HEK293 (cell line): ENCODE measurements at regions not wholly inside any gene's neighbourhood (a gene's known extent, or its start where the extent isn't known, plus 50 kb on each side); places are given as distances from the start of the nearest gene placed in this dataset.
"Not testable (repeated sequence)": the region's sequence is repeated elsewhere in the genome, so short reads cannot be mapped to it uniquely, and the experiment has no call there.

Experiments
- CTCF ChIA-PET: fragments of 350-600 bp; formaldehyde crosslinking; extraction: SDS; loops from one replicate; lab custom pipeline; 2021; ENCODE audit warnings: antibody characterized with exemption; lab: Yijun Ruan, JAX
- POLR2A ChIA-PET: fragments of 300-600 bp; formaldehyde crosslinking; extraction: SDS; loops from one replicate; lab custom pipeline; 2020; ENCODE audit warnings: antibody characterized with exemption, inconsistent platforms; lab: Yijun Ruan, JAX
- H3K27ac ChIP-seq: fragments of 200-500 bp; sonication (Bioruptor generic); 2 replicates; pipeline ENCODE4 v1.5.1; 2014; ENCODE audit warnings: low read depth, low read length, control low read depth, inconsistent platforms; ENCODE audit errors: extremely low read depth
- H3K36me3 ChIP-seq, 2 experiments: fragments of 200-500 bp in 1 of 2; sonication (Bioruptor generic) in 1 of 2; 1 replicate in 1 of 2; 2 replicates in 1 of 2; pipeline ENCODE4 v1.5.1; 2014 to 2017; ENCODE audit warnings: inconsistent platforms in 2 of 2, low read length in 2 of 2; ENCODE audit not compliant: control insufficient read depth in 2 of 2, insufficient read depth in 1 of 2
- H3K4me1 ChIP-seq: fragments of 200-500 bp; sonication (Bioruptor generic); 2 replicates; pipeline ENCODE4 v1.5.1; 2014; ENCODE audit warnings: mild to moderate bottlenecking, low read length, inconsistent platforms; ENCODE audit not compliant: control insufficient read depth, insufficient read depth
- H3K4me3 ChIP-seq: 2 replicates; pipeline ENCODE4 v1.5.1; 2011; ENCODE audit warnings: low read depth, mild to moderate bottlenecking, control low read depth, low read length, moderate library complexity
- H3K9me3 ChIP-seq: fragments of 200-500 bp; sonication (Bioruptor generic); 2 replicates; pipeline ENCODE4 v1.5.1; 2014; ENCODE audit warnings: low read depth, low read length, inconsistent platforms; ENCODE audit not compliant: control insufficient read depth, insufficient read depth
- EGR2 ChIP-seq: fragments of 450-650 bp; formaldehyde crosslinking; IDR thresholded peaks from 2 replicates; pipeline ENCODE4 v1.5.1; 2016; ENCODE audit warnings: low read depth, missing biosample characterization, missing genetic modification characterization
- HIC1 ChIP-seq: fragments of 450-650 bp; formaldehyde crosslinking; IDR thresholded peaks from 2 replicates; pipeline ENCODE4 v1.5.1; 2016; ENCODE audit warnings: missing biosample characterization, missing genetic modification characterization
- OVOL3 ChIP-seq: fragments of 450-650 bp; formaldehyde crosslinking; IDR thresholded peaks from 2 replicates; pipeline ENCODE4 v1.5.1; 2016; ENCODE audit warnings: missing biosample characterization, missing genetic modification characterization
- SCRT2 ChIP-seq: fragments of 450-650 bp; formaldehyde crosslinking; IDR thresholded peaks from 2 replicates; pipeline ENCODE4 v1.5.1; 2016; ENCODE audit warnings: missing biosample characterization, missing genetic modification characterization
- TCF7L2 ChIP-seq: IDR thresholded peaks from 2 replicates; pipeline ENCODE4 v1.6.1; 2011; ENCODE audit warnings: low read depth, mild to moderate bottlenecking, inconsistent platforms, low read length, moderate library complexity, borderline replicate concordance
- ZBTB1 ChIP-seq: fragments of 450-650 bp; formaldehyde crosslinking; IDR thresholded peaks from 2 replicates; pipeline ENCODE4 v1.5.1; 2016; ENCODE audit warnings: missing biosample characterization, missing genetic modification characterization
- ZBTB10 ChIP-seq: fragments of 450-650 bp; formaldehyde crosslinking; IDR thresholded peaks from 2 replicates; pipeline ENCODE4 v1.5.1; 2016; ENCODE audit warnings: missing biosample characterization, missing genetic modification characterization
- ZBTB6 ChIP-seq: fragments of 450-650 bp; formaldehyde crosslinking; IDR thresholded peaks from 2 replicates; pipeline ENCODE4 v1.5.1; 2017; ENCODE audit warnings: missing biosample characterization, missing genetic modification characterization
- ZFHX2 ChIP-seq: fragments of 450-650 bp; formaldehyde crosslinking; conservative IDR thresholded peaks from 2 replicates; pipeline ENCODE4 v1.5.1; 2016; ENCODE audit warnings: missing biosample characterization, missing genetic modification characterization
- ZFP37 ChIP-seq: fragments of 450-650 bp; formaldehyde crosslinking; IDR thresholded peaks from 2 replicates; pipeline ENCODE4 v1.5.1; 2016; ENCODE audit warnings: missing biosample characterization, missing genetic modification characterization
- ZIC2 ChIP-seq: fragments of 450-650 bp; formaldehyde crosslinking; IDR thresholded peaks from 2 replicates; pipeline ENCODE4 v1.5.1; 2016; ENCODE audit warnings: missing biosample characterization, missing genetic modification characterization
- ZNF121 ChIP-seq: fragments of 450-650 bp; formaldehyde crosslinking; IDR thresholded peaks from 2 replicates; pipeline ENCODE4 v1.5.1; 2016; ENCODE audit warnings: missing biosample characterization, missing genetic modification characterization
- ZNF311 ChIP-seq: fragments of 450-650 bp; formaldehyde crosslinking; IDR thresholded peaks from 2 replicates; pipeline ENCODE4 v1.5.1; 2017; ENCODE audit warnings: missing biosample characterization, missing genetic modification characterization, borderline replicate concordance
- ZNF366 ChIP-seq: fragments of 450-650 bp; formaldehyde crosslinking; conservative IDR thresholded peaks from 2 replicates; pipeline ENCODE4 v1.5.1; 2016; ENCODE audit warnings: missing biosample characterization, missing genetic modification characterization
- ZNF514 ChIP-seq: fragments of 450-650 bp; formaldehyde crosslinking; IDR thresholded peaks from 2 replicates; pipeline ENCODE4 v1.5.1; 2016; ENCODE audit warnings: missing biosample characterization, missing genetic modification characterization
- ZNF548 ChIP-seq: fragments of 450-650 bp; formaldehyde crosslinking; IDR thresholded peaks from 2 replicates; pipeline ENCODE4 v1.5.1; 2016; ENCODE audit warnings: missing biosample characterization, missing genetic modification characterization
- ZNF561 ChIP-seq: fragments of 450-650 bp; IDR thresholded peaks from 2 replicates; pipeline ENCODE4 v1.5.1; 2018; ENCODE audit warnings: missing biosample characterization, missing genetic modification characterization, borderline replicate concordance
- ZNF571 ChIP-seq: fragments of 450-650 bp; formaldehyde crosslinking; IDR thresholded peaks from 2 replicates; pipeline ENCODE4 v1.5.0; 2017; ENCODE audit warnings: missing biosample characterization, missing genetic modification characterization
- ZSCAN23 ChIP-seq: fragments of 450-650 bp; formaldehyde crosslinking; IDR thresholded peaks from 2 replicates; pipeline ENCODE4 v1.5.1; 2016; ENCODE audit warnings: missing biosample characterization, missing genetic modification characterization
- ZSCAN5A ChIP-seq: fragments of 450-650 bp; formaldehyde crosslinking; IDR thresholded peaks from 2 replicates; pipeline ENCODE4 v1.5.1; 2016; ENCODE audit warnings: missing biosample characterization, missing genetic modification characterization

- TF ChIP-seq ZBTB10 (tag by site-specific recombination) (no peak), ZFHX2 (tag by site-specific recombination) (peak; percentile 39; the same call in 1 of the 2 replicates), HIC1 (tag by site-specific recombination) (no peak), ZNF514 (tag by site-specific recombination) (no peak), ZSCAN23 (tag by site-specific recombination) (no peak), ZNF311 (tag by site-specific recombination) (no peak), ZNF571 (no peak), OVOL3 (no peak), SCRT2 (tag by site-specific recombination) (peak; percentile 57; the same call in 1 of the 2 replicates), ZSCAN5A (tag by site-specific recombination) (no peak), TCF7L2 (peak; percentile 71; the same call in 1 of the 2 replicates), EGR2 (tag by site-specific recombination) (0 out of 2 replicates have a peak, but pooled peaks have one; percentile 17)
Measured at GRCh38 chr15:62254137-62254934, 89.3 kb upstream of the C2CD4B start (continued).

- H3K9me3 ChIP-seq, H3K4me3 ChIP-seq, H3K36me3 ChIP-seq, H3K4me1 ChIP-seq, H3K27ac ChIP-seq, POLR2A ChIA-PET: not testable (repeated sequence)
- CTCF ChIA-PET = interaction anchor here (0.6 kb wide), 1 partner anchor 383 kb away, joined by 3 read pairs; no protein-coding TSS in a partner anchor
Measured at GRCh38 chr15:62256430-62256829, 91.3 kb upstream of the C2CD4B start.

- POLR2A ChIA-PET = no interaction called here
Measured at GRCh38 chr15:62257996-62258521, 93.0 kb upstream of the C2CD4B start.

More at GRCh38 chr15:62257996-62258521, 93.0 kb upstream of the C2CD4B start:
- TF ChIP-seq ZBTB6 (tag by site-specific recombination) = no peak
- TF ChIP-seq ZNF561 (tag by site-specific recombination) = no peak
- TF ChIP-seq ZFP37 = no peak
- TF ChIP-seq ZBTB1 (tag by site-specific recombination) = no peak
- TF ChIP-seq ZIC2 (tag by site-specific recombination) = no peak
- TF ChIP-seq ZNF121 (tag by site-specific recombination) = no peak
- TF ChIP-seq ZNF366 = no peak
- TF ChIP-seq ZNF548 (tag by site-specific recombination) = no peak
- H3K36me3 ChIP-seq = no peaks in the 10 kb centered on the region
- no peaks in the 10 kb centered on the region for H3K9me3 ChIP-seq
- no peak overlapping the region for H3K27ac ChIP-seq
- no peak overlapping the region for H3K4me3 ChIP-seq
- CTCF ChIA-PET = interaction anchor here (0.7 kb wide), 1 partner anchor 83 kb away, joined by 3 read pairs; no protein-coding TSS in a partner anchor
- H3K4me1 ChIP-seq = no peaks in the 10 kb centered on the region; the same call in 1 of the 2 replicates
